Spleen (tissue), 11 donors: ENCODE measurements at regions not wholly inside any gene's neighbourhood (a gene's known extent, or its start where the extent isn't known, plus 50 kb on each side); places are given as distances from the start of the nearest gene placed in this dataset.

Source experiments
- DNase-seq: peaks from one replicate; pipeline ENCODE4 v3.0.0-alpha.2; 2020
- H3K27ac ChIP-seq, 8 donors: fragments of 200-600 bp; sonication (generic) in 7 of 8; 1 replicate in 4 of 8; 2 replicates in 4 of 8; pipeline versions ENCODE4 v1.5.0 to v1.8.0; 2016 to 2021; ENCODE audit warnings: inconsistent platforms in 4 of 8, mild to moderate bottlenecking in 4 of 8, moderate library complexity in 1 of 8
- H3K27me3 ChIP-seq, 7 donors: fragments of 200-600 bp; sonication (generic) in 6 of 7; replicated peaks in 1 of 7; 1 replicate in 4 of 7; 2 replicates in 3 of 7; pipeline versions ENCODE4 v1.5.0 to v1.8.0; 2016 to 2021; ENCODE audit warnings: inconsistent platforms in 3 of 7, mild to moderate bottlenecking in 1 of 7
- H3K36me3 ChIP-seq, 6 donors: fragments of 200-600 bp; sonication (generic) in 5 of 6; 1 replicate in 4 of 6; 2 replicates in 2 of 6; pipeline versions ENCODE4 v1.5.0 to v1.8.0; 2016 to 2021; ENCODE audit warnings: inconsistent platforms in 2 of 6
- H3K4me1 ChIP-seq, 6 donors: fragments of 200-600 bp; sonication (generic) in 5 of 6; 1 replicate in 3 of 6; 2 replicates in 3 of 6; pipeline versions ENCODE4 v1.5.0 to v1.8.0; 2016 to 2021; ENCODE audit warnings: inconsistent platforms in 3 of 6
- H3K4me3 ChIP-seq, 8 donors: fragments of 200-600 bp; sonication (generic) in 7 of 8; 1 replicate in 4 of 8; 2 replicates in 4 of 8; pipeline versions ENCODE4 v1.5.0 to v1.8.0; 2016 to 2021; ENCODE audit warnings: inconsistent platforms in 4 of 8, mild to moderate bottlenecking in 4 of 8, moderate library complexity in 2 of 8
- H3K9me3 ChIP-seq, 8 donors: fragments of 200-600 bp; sonication (generic) in 7 of 8; 1 replicate in 4 of 8; 2 replicates in 4 of 8; pipeline versions ENCODE4 v1.5.0 to v1.8.0; 2016 to 2021; ENCODE audit warnings: inconsistent platforms in 4 of 8
- CTCF ChIP-seq, 11 experiments: fragments of 200-600 bp in 7 of 11; fragments of 450-650 bp in 4 of 11; sonication (generic) in 4 of 11; IDR thresholded peaks in 8 of 11; conservative IDR thresholded peaks in 3 of 11; 1 replicate in 7 of 11; 2 replicates in 4 of 11; pipeline versions ENCODE4 v1.4.0 to v1.8.0; 2016 to 2021; ENCODE audit warnings: antibody characterized with exemption in 11 of 11, inconsistent platforms in 4 of 11, mild to moderate bottlenecking in 1 of 11
- POLR2A ChIP-seq, 3 donors: fragments of 450-650 bp; IDR thresholded peaks; one replicate each; pipeline ENCODE4 v1.5.1; 2017; ENCODE audit warnings: antibody characterized with exemption in 3 of 3, mild to moderate bottlenecking in 1 of 3
- POLR2AphosphoS5 ChIP-seq, 3 donors: sonication (generic); formaldehyde crosslinking; IDR thresholded peaks; one replicate each; pipeline ENCODE4 v1.5.1; 2017; ENCODE audit warnings: antibody characterized with exemption in 3 of 3
- WGBS, 5 donors: extraction: QIAGEN DNeasy Blood & Tissue Kit in 3 of 5; methylation state at CpG; one replicate each; pipeline versions ENCODE4 v1.1.5 to v1.1.7; 2013 to 2018; 5-methylcytosine and 5-hydroxymethylcytosine counted together
- intact Hi-C: fragments of 100-400 bp; cut with DNase I; formaldehyde crosslinking; loops from one replicate; pipeline ENCODE4 v1.15.0; 2023; ENCODE audit warnings: low total_unique reads
- donor health status: healthy with polysubstance abuse.
- donor health status: DM: no; HTN: no; CAD: no; lungs with moderate emphysema.
- donor health status: DM: no; HTN: no; CAD: no.
- donor health status: Bipolar disorder and iron deficiency.
- donor health status: healthy.
- donor health status: DM: no; HTN: no; CAD: no.
- donor health status: DM: yes; HTN: yes; CAD: no.

- Histone ChIP-seq H3K4me1 (no peaks in the 10 kb centered on the region), H3K4me3 (no peak overlapping the region), H3K27ac (no peak overlapping the region), H3K36me3 (no peaks in the 10 kb centered on the region), H3K9me3 (no peaks in the 10 kb centered on the region), H3K27me3 (no peaks in the 10 kb centered on the region)
- intact Hi-C loops, result no loop called here
- no peak for TF ChIP-seq CTCF (IDR thresholded peaks at IDR 0.05 in 8 of 11, conservative IDR thresholded peaks at IDR 0.05 in 3 of 11)
- TF ChIP-seq POLR2AphosphoS5 (IDR thresholded peaks at IDR 0.05), result no peak
- no peak for TF ChIP-seq POLR2A (IDR thresholded peaks at IDR 0.05)
- WGBS, 5 donors, result 40 to 66% (median 60%) methylated on average over 2 of the region's 2 CpGs
- DNase-seq, result no peak
These were observed 459.4 kb downstream of the GADD45G start for GRCh38 chr9:90064248-90064647.

GRCh38 chr9:90064971-90065370 is 460.2 kb downstream of the GADD45G start:
- no peaks in the 10 kb centered on the region for H3K27me3 ChIP-seq
- TF ChIP-seq POLR2AphosphoS5 (IDR thresholded peaks at IDR 0.05) (no peak), CTCF (IDR thresholded peaks at IDR 0.05 in 8 of 11, conservative IDR thresholded peaks at IDR 0.05 in 3 of 11) (no peak), POLR2A (IDR thresholded peaks at IDR 0.05) (no peak)
- H3K4me1 ChIP-seq, result no peaks in the 10 kb centered on the region
- H3K9me3 ChIP-seq, result no peaks in the 10 kb centered on the region
- H3K4me3 ChIP-seq, result no peak overlapping the region
- intact Hi-C loops, result no loop called here
- no peaks in the 10 kb centered on the region for H3K36me3 ChIP-seq
- H3K27ac ChIP-seq, result no peak overlapping the region
- no peak for DNase-seq
- 77 to 87% (median 83%) methylated on average over 3 of the region's 3 CpGs for WGBS, 5 donors

- no peaks in the 10 kb centered on the region for H3K36me3 ChIP-seq
- 87 to 96% (median 92%) methylated on average over 2 of the region's 2 CpGs for WGBS, 5 donors
- H3K27ac ChIP-seq, result no peak overlapping the region
- no peaks in the 10 kb centered on the region for H3K27me3 ChIP-seq
- no peaks in the 10 kb centered on the region for H3K9me3 ChIP-seq
- intact Hi-C loops, result no loop called here
- H3K4me3 ChIP-seq, result no peak overlapping the region
- no peak for TF ChIP-seq CTCF (IDR thresholded peaks at IDR 0.05 in 8 of 11, conservative IDR thresholded peaks at IDR 0.05 in 3 of 11)
- no peak for TF ChIP-seq POLR2A (IDR thresholded peaks at IDR 0.05)
- no peak for TF ChIP-seq POLR2AphosphoS5 (IDR thresholded peaks at IDR 0.05)
- DNase-seq, result no peak
- no peaks in the 10 kb centered on the region for H3K4me1 ChIP-seq
These were observed 461.0 kb downstream of the GADD45G start for GRCh38 chr9:90065851-90066250.

GRCh38 chr9:90069085-90069484 is 464.3 kb downstream of the GADD45G start:
- intact Hi-C loops, result no loop called here
- WGBS, 5 donors, result 75 to 85% (median 76%) methylated on average over 2 of the region's 2 CpGs
- DNase-seq, result no peak

More at GRCh38 chr9:90069085-90069484, 464.3 kb downstream of the GADD45G start:
- Histone ChIP-seq H3K4me3 (no peak overlapping the region), H3K27ac (no peak overlapping the region), H3K27me3 (peaks cover 0 to 7% (median 0%) of the 10 kb centered on the region in 7 donors), H3K36me3 (no peaks in the 10 kb centered on the region), H3K9me3 (no peaks in the 10 kb centered on the region), H3K4me1 (no peaks in the 10 kb centered on the region)
- TF ChIP-seq POLR2A (IDR thresholded peaks at IDR 0.05), result no peak
- TF ChIP-seq POLR2AphosphoS5 (IDR thresholded peaks at IDR 0.05), result no peak
- no peak for TF ChIP-seq CTCF (IDR thresholded peaks at IDR 0.05 in 8 of 11, conservative IDR thresholded peaks at IDR 0.05 in 3 of 11)
